ENCODE measurements at regions not wholly inside any gene's neighbourhood (a gene's known extent, or its start where the extent isn't known, plus 50 kb on each side); places are given as distances from the start of the nearest gene placed in this dataset.

GRCh38 chr7:25314094-25314730 lies 85.9 kb upstream of the NPVF start:
- Histone ChIP-seq H3K9me3 (ENCODE audit: low read depth, low read length, poor library complexity, severe bottlenecking) (no peaks in the 10 kb centered on the region), H3K27ac (ENCODE audit: low read depth, low read length, poor library complexity, severe bottlenecking) (no peak overlapping the region), H3K4me1 (ENCODE audit: insufficient read depth, low read length, poor library complexity, severe bottlenecking) (no peaks in the 10 kb centered on the region), H3K27me3 (replicated peaks; ENCODE audit: insufficient read depth, low read depth, low read length, poor library complexity) (peaks cover 13% of the 10 kb centered on the region), H3K36me3 (ENCODE audit: insufficient read depth, low read length, poor library complexity, severe bottlenecking) (no peaks in the 10 kb centered on the region), H3K4me3 (ENCODE audit: low read depth, low read length, poor library complexity, severe bottlenecking) (no peak overlapping the region)
- ChIA-PET POLR2A (ENCODE audit: low non-redundant PET) (no interaction called here), CTCF (no interaction called here)
- intact Hi-C loops (cut with micrococcal nuclease; ENCODE audit: unreplicated experiment): no loop called here
- no peak for DNase-seq (ENCODE audit: low spot score)
- no peak for TF ChIP-seq EZH2 (IDR thresholded peaks at IDR 0.05; ENCODE audit: borderline replicate concordance, low read depth, low read length, poor library complexity, severe bottlenecking)
- TF ChIP-seq, protein P1, sequence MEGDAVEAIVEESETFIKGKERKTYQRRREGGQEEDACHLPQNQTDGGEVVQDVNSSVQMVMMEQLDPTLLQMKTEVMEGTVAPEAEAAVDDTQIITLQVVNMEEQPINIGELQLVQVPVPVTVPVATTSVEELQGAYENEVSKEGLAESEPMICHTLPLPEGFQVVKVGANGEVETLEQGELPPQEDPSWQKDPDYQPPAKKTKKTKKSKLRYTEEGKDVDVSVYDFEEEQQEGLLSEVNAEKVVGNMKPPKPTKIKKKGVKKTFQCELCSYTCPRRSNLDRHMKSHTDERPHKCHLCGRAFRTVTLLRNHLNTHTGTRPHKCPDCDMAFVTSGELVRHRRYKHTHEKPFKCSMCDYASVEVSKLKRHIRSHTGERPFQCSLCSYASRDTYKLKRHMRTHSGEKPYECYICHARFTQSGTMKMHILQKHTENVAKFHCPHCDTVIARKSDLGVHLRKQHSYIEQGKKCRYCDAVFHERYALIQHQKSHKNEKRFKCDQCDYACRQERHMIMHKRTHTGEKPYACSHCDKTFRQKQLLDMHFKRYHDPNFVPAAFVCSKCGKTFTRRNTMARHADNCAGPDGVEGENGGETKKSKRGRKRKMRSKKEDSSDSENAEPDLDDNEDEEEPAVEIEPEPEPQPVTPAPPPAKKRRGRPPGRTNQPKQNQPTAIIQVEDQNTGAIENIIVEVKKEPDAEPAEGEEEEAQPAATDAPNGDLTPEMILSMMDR (conservative IDR thresholded peaks at IDR 0.05; ENCODE audit: low read depth, low read length): no peak
- no TSS peak for BruUV-seq (replicated peaks)

DNA sequence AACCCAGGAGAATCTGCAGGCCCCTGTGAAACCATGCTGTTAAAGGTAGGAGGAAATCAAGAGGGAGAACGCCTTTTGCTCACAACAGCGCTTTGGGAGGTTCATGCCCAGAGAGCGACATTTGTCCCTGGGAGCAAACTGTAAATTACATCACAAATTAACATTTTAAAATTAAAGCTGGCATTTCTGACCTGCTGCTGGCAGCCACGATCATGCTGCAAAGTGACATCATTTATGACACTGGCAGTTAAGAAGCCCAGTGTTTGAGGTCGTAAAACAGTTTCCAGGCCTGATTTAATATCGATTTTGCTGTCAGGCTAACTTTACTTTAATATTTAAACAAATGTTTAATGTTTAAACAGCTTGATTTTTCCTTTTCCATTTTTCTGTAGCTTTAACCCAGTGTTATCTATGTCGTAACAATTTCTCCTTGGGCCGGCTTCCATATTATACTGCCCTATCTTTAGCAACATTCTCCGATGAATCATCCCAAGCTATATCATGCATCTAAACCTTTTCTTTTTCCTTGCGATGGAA lies 86.5 kb upstream of the NPVF start:
- Histone ChIP-seq H3K9me3 (ENCODE audit: low read depth, low read length, poor library complexity, severe bottlenecking) (no peaks in the 10 kb centered on the region), H3K4me1 (ENCODE audit: insufficient read depth, low read length, poor library complexity, severe bottlenecking) (no peaks in the 10 kb centered on the region), H3K27ac (ENCODE audit: low read depth, low read length, poor library complexity, severe bottlenecking) (no peak overlapping the region), H3K36me3 (ENCODE audit: insufficient read depth, low read length, poor library complexity, severe bottlenecking) (no peaks in the 10 kb centered on the region), H3K4me3 (ENCODE audit: low read depth, low read length, poor library complexity, severe bottlenecking) (no peak overlapping the region), H3K27me3 (replicated peaks; ENCODE audit: insufficient read depth, low read depth, low read length, poor library complexity) (peaks cover 19% of the 10 kb centered on the region)
- TF ChIP-seq EZH2 (IDR thresholded peaks at IDR 0.05; ENCODE audit: borderline replicate concordance, low read depth, low read length, poor library complexity, severe bottlenecking): no peak
- TF ChIP-seq, protein P1 (conservative IDR thresholded peaks at IDR 0.05; ENCODE audit: low read depth, low read length): no peak
- DNase-seq (ENCODE audit: low spot score): no peak
- POLR2A ChIA-PET (ENCODE audit: low non-redundant PET): no interaction called here
- CTCF ChIA-PET: interaction anchor here (0.7 kb wide), 1 partner anchor 464 kb away, joined by 3 read pairs; no protein-coding TSS in a partner anchor
- BruUV-seq (replicated peaks): no TSS peak
- intact Hi-C loops (cut with micrococcal nuclease; ENCODE audit: unreplicated experiment): no loop called here

DNA sequence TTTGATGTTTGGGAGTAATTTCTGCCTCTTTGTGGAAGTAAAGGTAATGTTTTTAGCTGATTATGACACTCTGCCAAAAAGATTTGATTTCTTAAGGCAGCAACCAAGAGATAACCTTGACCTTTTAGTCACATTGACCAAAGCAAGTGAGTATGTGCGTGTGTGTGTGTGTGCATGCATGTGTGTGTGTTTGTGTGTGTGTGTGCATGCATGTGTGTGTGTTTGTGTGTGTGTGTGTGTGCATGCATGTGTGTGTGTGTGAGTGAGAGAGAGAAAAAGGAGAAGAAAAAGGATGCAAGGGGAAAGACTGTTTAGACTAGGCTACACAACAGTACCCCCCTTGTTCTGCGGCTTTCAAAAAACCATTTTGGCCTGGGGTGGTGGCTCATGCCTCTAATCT lies 88.1 kb upstream of the NPVF start:
- intact Hi-C loops (cut with micrococcal nuclease; ENCODE audit: unreplicated experiment): no loop called here
- Histone ChIP-seq H3K9me3 (ENCODE audit: low read depth, low read length, poor library complexity, severe bottlenecking) (no peaks in the 10 kb centered on the region), H3K4me1 (ENCODE audit: insufficient read depth, low read length, poor library complexity, severe bottlenecking) (no peaks in the 10 kb centered on the region), H3K27ac (ENCODE audit: low read depth, low read length, poor library complexity, severe bottlenecking) (no peak overlapping the region), H3K4me3 (ENCODE audit: low read depth, low read length, poor library complexity, severe bottlenecking) (no peak overlapping the region), H3K36me3 (ENCODE audit: insufficient read depth, low read length, poor library complexity, severe bottlenecking) (no peaks in the 10 kb centered on the region), H3K27me3 (replicated peaks; ENCODE audit: insufficient read depth, low read depth, low read length, poor library complexity) (peaks cover 32% of the 10 kb centered on the region)
- DNase-seq (ENCODE audit: low spot score): no peak
- no TSS peak for BruUV-seq (replicated peaks)
- POLR2A ChIA-PET (ENCODE audit: low non-redundant PET): no interaction called here
- TF ChIP-seq EZH2 (IDR thresholded peaks at IDR 0.05; ENCODE audit: borderline replicate concordance, low read depth, low read length, poor library complexity, severe bottlenecking): no peak
- TF ChIP-seq, protein P1 (conservative IDR thresholded peaks at IDR 0.05; ENCODE audit: low read depth, low read length): no peak
- CTCF ChIA-PET: no interaction called here
